Hematopoietic multipotent progenitor cell (in vitro differentiated cells): ENCODE measurements at regions not wholly inside any gene's neighbourhood (a gene's known extent, or its start where the extent isn't known, plus 50 kb on each side); places are given as distances from the start of the nearest gene placed in this dataset.
"Not testable (repeated sequence)": the region's sequence is repeated elsewhere in the genome, so short reads cannot be mapped to it uniquely, and the experiment has no call there.

Source experiments
- DNase-seq, 3 donors: peaks; one replicate each; pipeline ENCODE4 v3.0.0-alpha.2; 2011 to 2015; ENCODE audit warnings: low read depth in 2 of 3, low spot score in 2 of 3

- no peak for DNase-seq
These were observed 972.8 kb downstream of the PLOD2 start for GRCh38 chr3:145188079-145188770.

- no peak for DNase-seq
These were observed 970.8 kb downstream of the PLOD2 start for GRCh38 chr3:145190138-145190537.

- DNase-seq: no peak
These were observed 970.2 kb downstream of the PLOD2 start for GRCh38 chr3:145190761-145191160.

GRCh38 chr3:145191543-145191942 is 969.4 kb downstream of the PLOD2 start:
- DNase-seq: no peak

DNA sequence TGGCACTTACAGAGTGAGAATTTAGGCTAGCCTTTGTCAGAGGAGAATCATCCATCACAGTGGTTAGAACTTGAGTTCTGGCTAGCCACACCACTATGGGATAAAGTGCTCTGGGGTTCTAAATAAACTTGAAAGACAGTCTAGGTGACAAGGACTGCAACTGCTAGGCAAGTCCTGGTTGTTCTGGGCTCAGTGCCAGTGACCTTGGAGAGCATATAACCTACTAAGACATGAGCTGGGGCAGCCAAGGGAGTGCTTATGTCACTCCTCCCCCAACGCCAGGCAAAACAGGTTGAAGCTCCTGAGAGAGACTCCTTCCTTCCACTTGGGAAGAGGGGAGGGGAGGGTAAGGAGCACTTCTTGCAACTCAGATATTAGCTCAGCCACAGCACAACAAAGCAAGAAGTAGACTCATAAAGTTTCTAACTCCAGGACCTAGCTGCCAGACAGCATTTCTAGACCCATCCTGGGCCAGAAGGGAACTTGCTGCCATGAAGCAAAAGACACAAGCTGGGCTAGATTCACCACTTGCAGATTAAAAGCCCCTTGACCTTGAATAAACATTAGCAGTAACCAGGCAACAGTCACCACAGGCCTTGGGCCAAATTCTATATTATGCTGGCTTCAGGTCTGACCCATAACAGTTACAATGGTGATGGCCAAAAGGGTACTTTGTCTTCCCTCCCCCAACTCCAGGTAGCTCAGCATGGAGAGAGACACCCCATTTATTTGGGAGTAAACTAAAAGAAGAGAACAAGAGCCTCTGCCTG is 963.7 kb downstream of the PLOD2 start:
- DNase-seq: no peak

DNA sequence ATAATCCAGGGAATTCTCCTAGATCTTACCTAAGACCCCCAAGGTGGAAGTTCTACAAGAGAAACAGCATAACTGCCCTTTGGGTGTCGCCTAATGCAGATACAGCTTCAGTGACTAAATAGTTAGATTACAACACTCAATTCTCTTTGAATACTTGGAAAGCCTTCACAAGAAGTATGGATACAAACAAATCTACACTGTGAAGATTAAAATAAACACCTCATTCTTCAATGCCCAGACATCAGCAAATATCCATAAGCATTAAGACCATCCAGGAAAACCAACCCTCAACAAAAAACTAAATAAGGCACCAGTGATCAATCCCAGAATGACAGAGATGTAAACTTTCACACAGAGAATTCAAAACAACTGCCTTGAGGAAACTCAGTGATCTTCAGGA is 963.2 kb downstream of the PLOD2 start:
- no peak for DNase-seq

DNA sequence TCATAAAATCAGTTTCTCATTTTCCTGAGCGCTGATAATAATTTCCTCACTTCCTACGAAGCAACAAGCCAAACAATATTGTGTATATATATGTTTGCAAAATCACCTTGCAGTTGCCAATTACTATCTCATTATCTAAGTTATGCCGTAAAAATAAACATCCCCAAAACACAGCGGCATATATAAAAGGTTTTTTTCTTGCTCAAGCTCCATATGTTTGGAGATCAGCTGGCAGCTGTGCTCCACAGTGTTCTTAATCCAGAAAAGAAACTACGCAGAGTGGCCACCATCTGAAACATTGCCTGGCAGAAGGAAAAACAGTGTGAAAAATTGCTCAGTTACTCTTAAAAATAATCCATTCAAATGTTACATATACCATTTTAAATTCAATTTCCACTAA is 951.4 kb downstream of the PLOD2 start:
- DNase-seq: no peak

DNA sequence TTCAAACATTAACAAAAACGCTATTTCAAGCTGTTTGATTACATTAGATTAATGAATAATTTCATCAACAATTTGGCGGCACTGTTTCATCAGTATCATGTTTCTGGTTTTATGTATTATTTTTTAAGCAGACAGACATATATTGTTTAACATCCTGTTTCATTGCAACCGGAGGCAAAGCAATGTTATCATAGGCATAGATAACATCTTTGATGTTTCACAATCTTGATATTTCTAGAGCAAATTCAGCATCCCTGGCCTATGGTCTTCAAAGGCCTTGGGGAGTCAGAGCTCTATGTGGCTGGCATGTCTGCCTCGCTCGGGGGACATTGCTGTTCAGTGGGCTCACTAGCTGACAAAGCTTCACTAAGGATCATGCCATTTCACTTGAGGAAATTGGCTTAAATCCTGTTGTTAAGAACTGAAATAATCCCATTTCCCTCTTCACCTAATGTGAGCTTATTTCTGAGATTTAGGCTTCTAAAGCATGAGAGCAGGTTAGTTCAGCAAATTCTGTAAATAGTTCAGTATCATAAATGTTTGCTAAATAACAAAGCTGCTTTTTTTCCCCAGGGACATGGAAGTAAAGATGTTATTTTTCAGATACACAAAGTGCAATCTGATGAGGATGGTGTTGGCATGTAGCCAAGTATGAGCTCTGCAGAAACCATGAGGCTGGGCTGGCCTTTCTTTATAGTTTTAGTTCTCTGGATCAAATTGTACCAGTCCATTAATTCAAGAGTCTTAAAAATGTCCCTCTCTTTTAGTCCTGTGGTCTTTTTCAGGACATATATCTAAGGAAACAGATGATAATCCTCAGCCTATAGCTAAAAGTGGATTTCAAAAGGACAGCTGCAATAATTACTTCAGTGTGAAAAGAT is 941.4 kb downstream of the PLOD2 start:
- no peak for DNase-seq

DNA sequence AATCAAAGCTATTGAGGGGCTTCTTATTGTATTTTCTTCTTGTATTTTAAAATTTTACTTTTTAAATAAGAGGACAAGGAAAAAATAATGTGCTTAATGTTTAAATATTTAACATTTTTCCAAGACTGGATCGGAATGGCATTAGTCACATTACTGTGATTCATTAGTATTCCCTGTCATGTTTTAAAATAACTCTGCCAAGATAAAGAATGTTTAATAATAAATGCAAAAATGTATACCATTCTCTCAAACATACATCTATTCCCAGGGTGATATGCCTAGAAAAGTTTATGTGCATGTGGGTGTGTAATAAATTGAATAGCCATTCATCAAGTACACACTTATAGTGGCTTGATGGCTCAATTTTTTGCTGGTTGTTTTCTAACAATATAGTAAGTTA is 936.1 kb downstream of the PLOD2 start:
- DNase-seq: no peak

DNA sequence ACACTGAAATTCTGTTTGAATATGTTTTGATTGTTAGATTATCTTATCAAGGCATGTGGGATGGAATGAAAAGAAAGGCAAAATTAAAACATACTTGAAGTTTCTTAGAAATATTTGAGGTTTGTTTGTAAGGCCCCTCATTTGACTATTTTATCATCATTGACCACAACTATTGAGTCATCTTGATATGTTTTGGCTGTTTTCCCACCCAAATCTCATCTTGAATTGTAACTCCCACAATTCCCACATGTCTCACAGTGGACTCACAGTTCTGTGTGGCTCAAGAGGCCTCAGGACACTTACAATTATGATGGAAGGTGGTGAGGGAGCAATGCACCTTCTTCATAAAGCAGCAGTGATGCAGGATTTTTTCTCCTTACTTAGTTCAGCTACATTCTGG is 917.1 kb downstream of the PLOD2 start:
- DNase-seq: no peak

DNA sequence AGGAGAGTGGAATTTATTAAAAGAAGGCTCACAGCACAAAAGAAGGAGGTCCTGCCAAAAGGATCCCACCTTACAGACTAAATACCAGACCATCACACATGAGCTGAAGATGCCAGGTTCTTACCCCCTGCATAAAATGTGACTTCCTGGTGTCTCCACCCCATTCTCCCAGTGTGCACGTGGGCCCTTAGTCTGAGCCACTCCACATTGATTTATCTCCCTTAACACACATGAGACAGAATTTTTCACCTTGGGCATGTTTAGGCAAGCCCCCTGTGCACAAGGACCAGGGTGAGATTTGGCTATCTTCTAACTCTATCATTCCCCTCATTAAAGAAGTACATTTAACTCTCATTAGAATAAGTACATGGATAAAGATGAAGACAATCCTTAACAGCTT is 916.7 kb downstream of the PLOD2 start:
- no peak for DNase-seq

GRCh38 chr3:145246291-145246690 is 914.7 kb downstream of the PLOD2 start:
- DNase-seq: no peak

GRCh38 chr3:145248928-145249327 is 912.1 kb downstream of the PLOD2 start:
- DNase-seq: no peak

GRCh38 chr3:145251311-145251710 is 909.7 kb downstream of the PLOD2 start:
- no peak for DNase-seq

GRCh38 chr3:145257967-145258366 is 903.0 kb downstream of the PLOD2 start:
- DNase-seq: not testable (repeated sequence)

DNA sequence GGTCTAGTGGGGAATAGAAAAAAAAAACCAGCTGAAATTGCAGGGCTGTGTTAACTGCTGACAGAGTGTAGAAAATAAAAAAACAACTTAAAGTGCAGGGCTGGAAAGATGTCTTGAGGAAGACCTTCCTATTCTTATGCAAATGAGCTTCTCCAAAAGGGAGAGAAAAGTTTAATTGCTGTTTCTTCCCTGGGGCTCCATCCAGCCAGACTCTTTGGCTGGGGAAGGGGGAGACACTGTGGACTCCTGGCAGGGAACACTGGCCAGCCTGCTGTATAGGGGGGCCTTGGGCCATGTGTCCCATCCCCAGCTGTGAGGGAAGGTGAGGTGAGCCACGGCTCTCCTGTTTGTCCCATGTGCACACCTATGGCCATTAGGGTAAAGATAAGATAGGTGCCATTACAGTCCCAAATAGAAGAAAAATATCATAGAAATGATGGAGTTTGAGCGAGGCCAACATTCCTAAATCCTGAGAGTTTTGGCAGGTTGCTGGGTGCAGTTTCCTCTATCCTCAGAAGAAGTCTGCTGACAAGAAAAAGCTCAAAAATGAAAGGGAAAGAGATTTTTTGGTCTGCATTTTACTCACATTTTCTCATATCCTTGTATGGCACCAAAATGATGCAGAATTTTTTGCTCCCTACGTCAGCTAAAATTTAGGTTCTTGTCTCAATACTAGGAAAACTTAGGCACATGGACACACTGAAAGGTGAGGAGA is 901.7 kb downstream of the PLOD2 start:
- DNase-seq: no peak

GRCh38 chr3:145263458-145263857 is 897.5 kb downstream of the PLOD2 start:
- DNase-seq: not testable (repeated sequence)

- DNase-seq: no peak
These were observed 894.6 kb downstream of the PLOD2 start for GRCh38 chr3:145266368-145266767.

DNA sequence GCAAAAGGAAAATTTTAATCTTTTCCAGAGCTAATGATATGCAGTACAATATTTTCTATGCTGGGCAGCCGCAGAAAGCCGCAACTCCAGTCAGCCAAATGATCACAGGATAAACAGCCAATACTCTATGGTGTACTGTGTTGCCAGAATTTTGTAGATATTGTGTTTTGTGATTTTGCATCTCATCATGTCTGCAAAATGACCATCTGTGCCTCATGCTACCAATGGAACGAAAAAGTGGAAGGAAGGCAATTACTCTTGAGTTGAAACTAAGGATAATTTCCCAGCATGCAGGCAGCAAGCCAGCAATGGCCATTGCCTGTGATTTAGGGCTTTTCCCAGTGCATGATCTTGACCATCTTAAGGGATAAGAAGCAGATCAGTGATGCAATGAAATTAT is 891.9 kb downstream of the PLOD2 start:
- DNase-seq: no peak

DNA sequence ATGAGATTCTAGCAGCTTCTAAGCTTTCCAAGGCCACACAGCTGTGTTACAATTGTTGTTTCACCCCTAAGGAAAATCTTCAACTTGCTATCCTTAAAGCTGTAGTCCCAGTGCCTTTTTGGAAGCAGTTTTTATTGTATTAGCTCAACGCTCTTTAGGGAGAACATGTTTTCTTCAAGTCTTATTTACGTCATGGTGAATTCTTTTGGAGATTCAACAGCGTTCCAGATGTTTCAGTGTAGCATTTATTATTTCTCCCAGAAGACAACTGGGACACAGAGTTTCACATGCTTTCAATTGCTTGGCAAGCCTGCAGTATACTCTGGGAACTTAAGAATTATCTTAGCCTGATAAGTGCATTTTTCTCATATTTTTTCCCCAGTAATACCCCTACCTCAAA is 888.3 kb downstream of the PLOD2 start:
- DNase-seq: no peak

- no peak for DNase-seq
These were observed 878.5 kb downstream of the PLOD2 start for GRCh38 chr3:145282505-145282904.
